Esophagus muscularis mucosa (tissue), 4 donors: ENCODE measurements at regions not wholly inside any gene's neighbourhood (a gene's known extent, or its start where the extent isn't known, plus 50 kb on each side); places are given as distances from the start of the nearest gene placed in this dataset.
"Not testable (repeated sequence)": the region's sequence is repeated elsewhere in the genome, so short reads cannot be mapped to it uniquely, and the experiment has no call there.

ENCODE experiments used
- DNase-seq: peaks from one replicate; pipeline ENCODE4 v3.0.0-alpha.2; 2017; ENCODE audit errors: extremely low spot score
- H3K27ac ChIP-seq, 4 donors: fragments of 200-600 bp; sonication (generic); replicated peaks in 1 of 4; 1 replicate in 3 of 4; 2 replicates in 1 of 4; pipeline ENCODE4 v1.5.1; 2016 to 2019; ENCODE audit warnings: mild to moderate bottlenecking in 1 of 4
- H3K27me3 ChIP-seq, 4 donors: fragments of 200-600 bp; sonication (generic); one replicate each; pipeline versions ENCODE4 v1.5.1 to v1.6.0; 2016 to 2019
- H3K36me3 ChIP-seq, 4 donors: fragments of 200-600 bp; sonication (generic); one replicate each; pipeline ENCODE4 v1.5.1; 2016 to 2019
- H3K4me1 ChIP-seq, 4 donors: fragments of 200-600 bp; sonication (generic); one replicate each; pipeline ENCODE4 v1.5.1; 2016 to 2019
- H3K4me3 ChIP-seq, 4 donors: fragments of 200-600 bp; sonication (generic); 1 replicate in 2 of 4; 2 replicates in 2 of 4; pipeline ENCODE4 v1.5.1; 2016 to 2019; ENCODE audit warnings: mild to moderate bottlenecking in 4 of 4, moderate library complexity in 1 of 4
- H3K9me3 ChIP-seq, 4 donors: fragments of 200-600 bp; sonication (generic); 1 replicate in 3 of 4; 2 replicates in 1 of 4; pipeline ENCODE4 v1.5.1; 2016 to 2019
- EP300 ChIP-seq: sonication (generic); formaldehyde crosslinking; IDR thresholded peaks from one replicate; pipeline ENCODE4 v1.6.1; 2017; ENCODE audit warnings: antibody characterized with exemption
- POLR2A ChIP-seq: fragments of 450-650 bp; IDR thresholded peaks from one replicate; pipeline ENCODE4 v1.6.1; 2017; ENCODE audit warnings: antibody characterized with exemption, moderate library complexity, mild to moderate bottlenecking, low read depth
- POLR2AphosphoS5 ChIP-seq, 2 donors: sonication (generic); formaldehyde crosslinking; IDR thresholded peaks; one replicate each; pipeline ENCODE4 v1.6.1; 2017; ENCODE audit warnings: antibody characterized with exemption in 2 of 2
- WGBS: methylation state at CpG from one replicate; pipeline ENCODE4 v1.1.5; 2018; 5-methylcytosine and 5-hydroxymethylcytosine counted together
- intact Hi-C: fragments of 100-400 bp; cut with DNase I; formaldehyde crosslinking; loops from one replicate; pipeline ENCODE4 v1.15.1; 2023
- TF ChIP-seq, protein P1 (sequence below), 3 experiments: fragments of 200-600 bp in 2 of 3; fragments of 450-650 bp in 1 of 3; sonication (generic) in 2 of 3; IDR thresholded peaks; one replicate each; pipeline ENCODE4 v1.5.1; 2017 to 2019; ENCODE audit warnings: antibody characterized with exemption in 3 of 3, mild to moderate bottlenecking in 2 of 3, moderate library complexity in 1 of 3

DNA sequence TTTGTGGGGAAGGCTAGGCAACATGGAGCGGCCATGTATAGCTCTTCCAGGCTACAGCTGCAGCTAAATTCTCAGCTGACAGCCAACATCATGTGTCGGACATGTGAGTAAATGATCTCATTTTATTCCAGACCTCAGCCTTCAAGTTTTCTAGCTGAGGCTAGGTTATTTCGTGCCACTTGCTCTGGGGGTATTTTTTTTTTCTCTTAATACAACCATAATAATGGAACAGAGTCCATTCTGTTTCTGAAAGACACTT is 573.5 kb downstream of the CD109 start:
- Histone ChIP-seq H3K9me3 (no peaks in the 10 kb centered on the region), H3K4me1 (no peaks in the 10 kb centered on the region), H3K36me3 (no peaks in the 10 kb centered on the region), H3K4me3 (no peak overlapping the region), H3K27ac (no peak overlapping the region), H3K27me3 (no peaks in the 10 kb centered on the region)
- 58% methylated on average over 3 of the region's 3 CpGs for WGBS
- DNase-seq, result no peak
- TF ChIP-seq POLR2A, result no peak
- no peak for TF ChIP-seq POLR2AphosphoS5 (IDR thresholded peaks at IDR 0.05)
- TF ChIP-seq, protein P1, sequence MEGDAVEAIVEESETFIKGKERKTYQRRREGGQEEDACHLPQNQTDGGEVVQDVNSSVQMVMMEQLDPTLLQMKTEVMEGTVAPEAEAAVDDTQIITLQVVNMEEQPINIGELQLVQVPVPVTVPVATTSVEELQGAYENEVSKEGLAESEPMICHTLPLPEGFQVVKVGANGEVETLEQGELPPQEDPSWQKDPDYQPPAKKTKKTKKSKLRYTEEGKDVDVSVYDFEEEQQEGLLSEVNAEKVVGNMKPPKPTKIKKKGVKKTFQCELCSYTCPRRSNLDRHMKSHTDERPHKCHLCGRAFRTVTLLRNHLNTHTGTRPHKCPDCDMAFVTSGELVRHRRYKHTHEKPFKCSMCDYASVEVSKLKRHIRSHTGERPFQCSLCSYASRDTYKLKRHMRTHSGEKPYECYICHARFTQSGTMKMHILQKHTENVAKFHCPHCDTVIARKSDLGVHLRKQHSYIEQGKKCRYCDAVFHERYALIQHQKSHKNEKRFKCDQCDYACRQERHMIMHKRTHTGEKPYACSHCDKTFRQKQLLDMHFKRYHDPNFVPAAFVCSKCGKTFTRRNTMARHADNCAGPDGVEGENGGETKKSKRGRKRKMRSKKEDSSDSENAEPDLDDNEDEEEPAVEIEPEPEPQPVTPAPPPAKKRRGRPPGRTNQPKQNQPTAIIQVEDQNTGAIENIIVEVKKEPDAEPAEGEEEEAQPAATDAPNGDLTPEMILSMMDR (IDR thresholded peaks at IDR 0.05), result no peak
- TF ChIP-seq EP300, result no peak
- intact Hi-C loops, result no loop called here

DNA sequence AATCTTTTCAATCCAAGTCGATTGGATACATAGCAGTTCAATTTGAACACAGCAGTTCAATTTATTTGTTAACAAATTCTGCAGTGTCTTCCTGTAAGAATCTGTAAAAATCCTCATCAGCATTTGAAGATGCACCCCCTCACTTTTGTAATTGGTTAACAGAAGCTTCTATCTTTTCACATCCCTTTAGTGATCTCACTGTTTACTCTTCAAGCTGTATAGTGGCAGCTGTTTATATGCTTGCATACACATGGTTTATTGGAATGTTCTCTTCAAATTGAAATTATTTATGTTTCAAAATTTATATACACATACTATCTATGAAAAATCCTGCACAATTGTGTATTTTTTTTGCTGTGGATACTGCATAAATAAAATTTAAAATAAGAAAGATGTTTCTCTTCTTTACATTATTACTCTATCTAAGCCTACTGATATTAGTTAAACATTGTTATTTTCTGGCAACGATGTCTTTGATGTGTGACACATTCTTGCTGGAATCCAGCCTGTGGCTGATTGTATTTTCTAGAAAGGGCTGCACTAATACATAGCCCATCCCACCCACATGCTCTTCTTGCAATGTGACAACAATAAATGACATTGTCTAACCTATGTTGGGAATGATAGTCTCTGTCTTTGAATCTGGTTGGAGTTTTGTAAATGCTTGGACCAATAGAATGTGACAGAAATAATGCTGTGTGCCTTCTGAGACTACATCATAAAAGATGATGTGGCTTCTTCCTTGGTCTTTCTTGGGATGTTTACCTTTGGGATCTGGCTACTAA is 573.0 kb downstream of the CD109 start:
- no peak for TF ChIP-seq EP300
- TF ChIP-seq POLR2A, result no peak
- no peak for TF ChIP-seq POLR2AphosphoS5 (IDR thresholded peaks at IDR 0.05)
- TF ChIP-seq, protein P1 (IDR thresholded peaks at IDR 0.05), result no peak
- Histone ChIP-seq H3K36me3 (no peaks in the 10 kb centered on the region), H3K9me3 (no peaks in the 10 kb centered on the region), H3K4me3 (no peak overlapping the region), H3K4me1 (no peaks in the 10 kb centered on the region), H3K27ac (no peak overlapping the region), H3K27me3 (no peaks in the 10 kb centered on the region)
- intact Hi-C loops, result no loop called here
- DNase-seq, result no peak
- 44% methylated on average over 2 of the region's 2 CpGs for WGBS

DNA sequence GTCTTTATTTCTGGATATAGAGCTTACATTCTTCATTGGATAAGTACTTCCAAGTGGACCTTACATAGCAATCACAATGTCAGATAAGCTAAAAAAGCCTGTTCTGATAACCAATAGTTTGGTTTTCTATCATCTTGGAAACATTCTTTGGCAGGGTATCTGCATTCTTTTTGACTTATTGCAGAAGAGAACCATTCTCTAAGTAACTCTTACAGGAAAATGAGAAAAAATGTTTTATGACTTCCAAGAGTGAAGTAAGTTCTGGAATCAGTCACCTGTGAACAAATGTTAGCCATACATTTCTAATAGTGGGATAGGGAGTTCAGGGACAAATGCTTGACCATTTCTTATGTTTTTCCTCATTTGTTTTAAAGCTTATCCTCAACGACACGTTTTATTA is 564.0 kb downstream of the CD109 start:
- Histone ChIP-seq H3K4me3 (no peak overlapping the region), H3K27ac (no peak overlapping the region), H3K9me3 (no peaks in the 10 kb centered on the region), H3K4me1 (peaks cover 0 to 14% (median 11%) of the 10 kb centered on the region in 4 donors), H3K36me3 (no peaks in the 10 kb centered on the region), H3K27me3 (no peaks in the 10 kb centered on the region)
- WGBS, result 78% methylated on average over 2 of the region's 2 CpGs
- DNase-seq, result no peak
- intact Hi-C loops, result no loop called here
- TF ChIP-seq, protein P1 (IDR thresholded peaks at IDR 0.05), result no peak
- TF ChIP-seq POLR2A (no peak), POLR2AphosphoS5 (IDR thresholded peaks at IDR 0.05) (no peak), EP300 (no peak)

DNA sequence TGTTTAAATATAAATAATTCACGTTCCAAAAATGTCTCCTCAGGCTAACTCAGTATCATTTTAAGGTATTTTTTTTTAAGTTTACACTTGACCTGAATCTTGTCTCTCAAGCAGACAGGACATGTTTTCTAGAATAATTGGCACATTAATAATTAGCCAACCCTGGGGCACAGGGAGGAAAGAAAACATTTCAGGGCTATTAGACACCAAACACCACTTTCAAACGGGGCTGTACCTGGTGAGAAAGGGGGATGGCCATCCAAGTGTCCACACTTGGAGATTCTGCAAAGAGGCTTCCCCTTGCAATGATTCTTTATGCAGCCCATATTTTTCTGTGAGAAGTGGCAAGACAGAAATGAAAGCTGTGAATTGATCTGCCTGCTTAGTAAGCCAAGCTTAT is 560.8 kb downstream of the CD109 start:
- DNase-seq, result no peak
- Histone ChIP-seq H3K27me3 (no peaks in the 10 kb centered on the region), H3K4me3 (no peak overlapping the region), H3K27ac (no peak overlapping the region), H3K4me1 (peaks cover 0 to 21% (median 15%) of the 10 kb centered on the region in 4 donors), H3K9me3 (no peaks in the 10 kb centered on the region), H3K36me3 (no peaks in the 10 kb centered on the region)
- 30% methylated on average over 2 of the region's 2 CpGs for WGBS
- no peak for TF ChIP-seq POLR2AphosphoS5 (IDR thresholded peaks at IDR 0.05)
- TF ChIP-seq, protein P1 (IDR thresholded peaks at IDR 0.05), result no peak
- no peak for TF ChIP-seq EP300
- TF ChIP-seq POLR2A, result no peak
- intact Hi-C loops, result no loop called here

DNA sequence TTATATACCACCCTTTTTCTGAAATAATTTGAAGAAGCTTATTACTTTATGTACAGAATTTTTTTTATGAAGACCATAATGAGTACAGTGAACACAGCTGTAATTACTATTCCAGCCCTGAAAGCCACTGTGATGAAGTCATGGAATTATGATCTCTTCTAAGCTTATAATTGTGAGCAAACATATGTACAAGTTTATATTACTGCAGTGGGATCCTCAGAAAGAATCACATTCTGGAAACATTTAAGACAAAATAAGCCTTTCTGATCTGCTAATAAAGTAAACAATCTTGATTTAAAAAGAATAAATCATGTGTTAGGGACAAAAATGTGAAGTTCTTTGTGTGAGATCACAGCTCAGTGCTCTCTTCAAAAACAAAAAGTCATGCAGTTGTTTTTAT is 560.4 kb downstream of the CD109 start:
- intact Hi-C loops, result no loop called here
- H3K9me3 ChIP-seq, result no peaks in the 10 kb centered on the region
- H3K27ac ChIP-seq, result no peak overlapping the region
- no peaks in the 10 kb centered on the region for H3K27me3 ChIP-seq
- H3K4me1 ChIP-seq, result peaks cover 0 to 25% (median 19%) of the 10 kb centered on the region in 4 donors
- H3K36me3 ChIP-seq, result no peaks in the 10 kb centered on the region
- no peak for DNase-seq
- TF ChIP-seq, protein P1 (IDR thresholded peaks at IDR 0.05), result no peak
- no peak for TF ChIP-seq POLR2AphosphoS5 (IDR thresholded peaks at IDR 0.05)
- no peak for TF ChIP-seq POLR2A
- TF ChIP-seq EP300, result no peak
- no peak overlapping the region for H3K4me3 ChIP-seq

DNA sequence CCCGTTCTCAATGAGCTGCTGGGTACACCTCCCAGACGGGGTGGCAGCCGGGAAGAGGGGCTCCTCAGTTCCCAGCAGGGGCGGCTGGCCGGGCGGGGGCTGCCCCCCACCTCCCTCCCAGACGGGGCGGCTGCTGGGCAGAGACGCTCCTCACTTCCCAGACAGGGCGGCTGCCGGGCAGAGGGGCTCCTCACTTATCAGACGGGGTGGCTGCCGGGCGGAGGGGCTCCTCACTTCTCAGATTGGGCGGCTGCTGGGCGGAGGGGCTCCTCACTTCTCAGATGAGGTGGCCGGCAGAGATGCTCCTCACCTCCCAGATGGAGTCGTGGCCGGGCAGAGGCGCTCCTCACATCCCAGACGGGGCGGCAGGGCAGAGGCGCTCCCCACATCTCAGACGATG is 559.0 kb downstream of the CD109 start:
- H3K4me1 ChIP-seq, result peaks cover 0 to 37% (median 27%) of the 10 kb centered on the region in 4 donors
- 93% methylated on average over 24 of the region's 24 CpGs for WGBS
- H3K36me3 ChIP-seq, intact Hi-C loops, H3K27ac ChIP-seq, H3K4me3 ChIP-seq, DNase-seq, H3K9me3 ChIP-seq, H3K27me3 ChIP-seq: not testable (repeated sequence)

DNA sequence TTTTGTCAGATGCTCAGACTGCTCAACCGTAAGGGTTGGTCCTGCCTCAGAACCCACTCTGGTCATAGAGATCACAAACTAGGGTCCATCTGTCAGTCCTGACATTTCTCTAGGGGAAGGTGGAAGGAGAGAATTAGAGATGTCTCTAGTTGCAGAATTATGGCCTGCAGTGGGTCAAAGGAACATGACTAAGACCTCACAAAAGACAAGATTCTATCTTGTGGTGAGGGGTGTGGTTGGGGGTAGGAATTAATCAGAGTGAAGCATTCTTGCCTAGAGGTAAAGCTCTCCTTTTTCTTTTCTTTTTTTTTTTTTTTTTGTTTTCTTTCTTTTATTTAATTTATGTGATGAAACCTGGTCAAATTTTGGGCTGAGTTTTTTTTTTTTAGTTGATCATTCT is 558.1 kb downstream of the CD109 start:
- DNase-seq, H3K36me3 ChIP-seq, H3K27ac ChIP-seq, H3K9me3 ChIP-seq, H3K4me3 ChIP-seq, H3K27me3 ChIP-seq, intact Hi-C loops: not testable (repeated sequence)
- peaks cover 0 to 41% (median 28%) of the 10 kb centered on the region in 4 donors for H3K4me1 ChIP-seq
- 88% methylated on average over 1 of the region's 1 CpG for WGBS
